WERI-Rb-1 (cell line): ENCODE measurements at regions not wholly inside any gene's neighbourhood (a gene's known extent, or its start where the extent isn't known, plus 50 kb on each side); places are given as distances from the start of the nearest gene placed in this dataset.

Experiments
- DNase-seq: peaks from one replicate; pipeline ENCODE4 v3.0.0-alpha.2; 2020
- H3K27ac ChIP-seq: fragments of 250-450 bp; sonication (Bioruptor Pico); 2 replicates; pipeline ENCODE4 v1.5.1; 2020; ENCODE audit warnings: mild to moderate bottlenecking, moderate library complexity
- H3K27me3 ChIP-seq: fragments of 250-450 bp; sonication (Bioruptor Pico); 2 replicates; pipeline ENCODE4 v1.5.1; 2021; ENCODE audit warnings: mild to moderate bottlenecking, low read depth, moderate library complexity; ENCODE audit not compliant: insufficient read depth, severe bottlenecking
- H3K36me3 ChIP-seq: fragments of 250-450 bp; sonication (Bioruptor Pico); 2 replicates; pipeline ENCODE4 v1.5.1; 2020; ENCODE audit warnings: mild to moderate bottlenecking, moderate library complexity
- H3K4me3 ChIP-seq: 2 replicates; pipeline ENCODE4 v1.5.1; 2011; ENCODE audit warnings: low read depth, mild to moderate bottlenecking, control low read depth, low read length
- H3K9me3 ChIP-seq: fragments of 250-450 bp; sonication (Bioruptor Pico); 2 replicates; pipeline ENCODE4 v1.5.1; 2021; ENCODE audit warnings: mild to moderate bottlenecking, moderate library complexity; ENCODE audit not compliant: severe bottlenecking
- TF ChIP-seq, protein P1 (sequence below): IDR thresholded peaks from 2 replicates; pipeline ENCODE4 v1.5.1; 2011; ENCODE audit warnings: low read depth, mild to moderate bottlenecking, control low read depth, inconsistent platforms, low read length

DNA sequence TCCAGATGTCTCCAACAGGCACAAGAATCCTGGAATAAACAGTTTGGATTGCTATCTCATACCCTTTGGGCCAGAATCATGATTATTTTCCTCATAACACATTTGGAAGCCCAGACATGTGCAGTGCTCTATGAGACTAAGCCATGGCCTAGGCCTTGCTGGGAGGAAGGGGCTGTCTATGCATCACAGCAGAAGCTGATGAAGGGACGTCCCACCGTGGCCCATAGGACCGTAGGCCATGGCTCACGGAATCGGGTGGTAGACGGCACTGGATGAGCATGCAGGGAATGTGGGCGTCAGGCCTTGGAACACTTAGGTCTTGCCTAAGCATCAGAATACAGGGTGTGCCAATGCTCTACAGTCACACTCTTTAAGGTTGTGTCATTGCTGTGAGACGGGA lies 283.8 kb upstream of the TSHZ3 start:
- Histone ChIP-seq H3K36me3 (no peaks in the 10 kb centered on the region), H3K27ac (no peak overlapping the region), H3K9me3 (no peaks in the 10 kb centered on the region), H3K27me3 (no peaks in the 10 kb centered on the region), H3K4me3 (no peak overlapping the region)
- DNase-seq: no peak
- TF ChIP-seq, protein P1, sequence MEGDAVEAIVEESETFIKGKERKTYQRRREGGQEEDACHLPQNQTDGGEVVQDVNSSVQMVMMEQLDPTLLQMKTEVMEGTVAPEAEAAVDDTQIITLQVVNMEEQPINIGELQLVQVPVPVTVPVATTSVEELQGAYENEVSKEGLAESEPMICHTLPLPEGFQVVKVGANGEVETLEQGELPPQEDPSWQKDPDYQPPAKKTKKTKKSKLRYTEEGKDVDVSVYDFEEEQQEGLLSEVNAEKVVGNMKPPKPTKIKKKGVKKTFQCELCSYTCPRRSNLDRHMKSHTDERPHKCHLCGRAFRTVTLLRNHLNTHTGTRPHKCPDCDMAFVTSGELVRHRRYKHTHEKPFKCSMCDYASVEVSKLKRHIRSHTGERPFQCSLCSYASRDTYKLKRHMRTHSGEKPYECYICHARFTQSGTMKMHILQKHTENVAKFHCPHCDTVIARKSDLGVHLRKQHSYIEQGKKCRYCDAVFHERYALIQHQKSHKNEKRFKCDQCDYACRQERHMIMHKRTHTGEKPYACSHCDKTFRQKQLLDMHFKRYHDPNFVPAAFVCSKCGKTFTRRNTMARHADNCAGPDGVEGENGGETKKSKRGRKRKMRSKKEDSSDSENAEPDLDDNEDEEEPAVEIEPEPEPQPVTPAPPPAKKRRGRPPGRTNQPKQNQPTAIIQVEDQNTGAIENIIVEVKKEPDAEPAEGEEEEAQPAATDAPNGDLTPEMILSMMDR: no peak

DNA sequence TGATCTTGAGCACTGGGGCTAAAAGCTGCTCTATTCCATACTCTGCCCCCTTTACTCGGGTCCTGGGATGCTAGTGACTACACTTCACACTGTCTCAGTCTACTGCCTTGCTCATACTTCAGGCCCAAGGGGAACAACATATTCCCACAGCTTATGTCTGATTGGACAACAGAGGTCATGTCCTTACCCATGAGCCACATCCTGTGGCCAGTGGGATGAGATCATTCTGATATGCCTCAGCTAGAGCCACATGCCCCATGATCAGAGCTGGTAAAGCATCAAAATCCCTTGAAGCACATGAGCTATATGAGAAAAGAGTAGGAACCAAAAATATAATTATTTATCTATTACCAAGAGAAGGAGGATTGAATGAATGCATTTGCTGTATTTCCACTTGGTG lies 290.1 kb upstream of the TSHZ3 start:
- DNase-seq: no peak

DNA sequence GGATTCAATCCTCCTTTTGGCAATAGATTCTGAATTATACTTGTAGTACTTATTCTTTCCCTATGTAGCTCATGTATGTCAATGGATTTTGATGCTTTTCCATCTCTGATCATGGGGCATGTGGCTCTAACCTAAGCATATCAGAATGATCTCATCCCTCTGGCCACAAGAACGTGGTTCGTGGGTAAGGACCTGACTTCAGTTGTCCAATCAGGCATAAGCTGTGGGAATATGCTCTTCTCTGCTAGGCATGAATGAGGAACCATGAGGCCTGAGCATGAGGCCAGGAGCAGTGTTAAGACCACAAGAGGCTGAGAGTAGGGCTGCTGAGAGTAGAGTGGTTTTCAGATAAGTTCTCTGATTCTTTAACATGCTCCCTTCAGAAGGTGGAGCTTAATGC lies 292.4 kb upstream of the TSHZ3 start:
- Histone ChIP-seq H3K27ac (no peak overlapping the region), H3K27me3 (no peaks in the 10 kb centered on the region), H3K9me3 (no peaks in the 10 kb centered on the region), H3K36me3 (no peaks in the 10 kb centered on the region), H3K4me3 (no peak overlapping the region)
- no peak for DNase-seq
- TF ChIP-seq, protein P1: no peak

More for the DNA sequence above, 290.1 kb upstream of the TSHZ3 start:
- TF ChIP-seq, protein P1: no peak
- H3K9me3 ChIP-seq: no peaks in the 10 kb centered on the region
- H3K27me3 ChIP-seq: no peaks in the 10 kb centered on the region
- no peak overlapping the region for H3K27ac ChIP-seq
- no peak overlapping the region for H3K4me3 ChIP-seq
- no peaks in the 10 kb centered on the region for H3K36me3 ChIP-seq

- TF ChIP-seq, protein P1: no peak
- Histone ChIP-seq H3K36me3 (no peaks in the 10 kb centered on the region), H3K9me3 (no peaks in the 10 kb centered on the region), H3K27ac (no peak overlapping the region), H3K27me3 (no peaks in the 10 kb centered on the region), H3K4me3 (no peak overlapping the region)
- no peak for DNase-seq
These were observed 299.1 kb upstream of the TSHZ3 start for GRCh38 chr19:31648347-31648746.

DNA sequence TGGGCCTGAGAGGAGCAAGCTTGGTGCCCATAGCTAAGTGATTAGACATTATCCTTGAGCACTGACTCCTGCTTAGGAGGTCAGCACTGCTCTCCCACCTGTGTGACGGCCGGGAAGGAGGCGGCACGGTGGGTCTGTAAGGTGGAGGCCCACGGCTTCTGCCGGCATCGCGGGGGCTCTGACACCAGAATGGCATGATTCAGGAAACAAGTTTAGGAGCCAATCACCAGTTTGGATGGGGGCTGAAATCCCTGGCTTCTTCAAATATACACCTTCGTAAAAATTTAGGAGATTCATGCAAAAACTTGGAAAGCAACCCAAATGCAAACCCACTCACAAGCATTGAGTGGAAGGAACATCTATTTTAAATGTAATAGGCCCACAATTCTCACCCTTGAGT lies 307.3 kb upstream of the TSHZ3 start:
- no peaks in the 10 kb centered on the region for H3K27me3 ChIP-seq
- TF ChIP-seq, protein P1: no peak
- no peaks in the 10 kb centered on the region for H3K9me3 ChIP-seq
- no peak overlapping the region for H3K4me3 ChIP-seq
- DNase-seq: no peak
- no peak overlapping the region for H3K27ac ChIP-seq
- H3K36me3 ChIP-seq: no peaks in the 10 kb centered on the region
